ENCODE measurements at regions not wholly inside any gene's neighbourhood (a gene's known extent, or its start where the extent isn't known, plus 50 kb on each side); places are given as distances from the start of the nearest gene placed in this dataset.

DNA sequence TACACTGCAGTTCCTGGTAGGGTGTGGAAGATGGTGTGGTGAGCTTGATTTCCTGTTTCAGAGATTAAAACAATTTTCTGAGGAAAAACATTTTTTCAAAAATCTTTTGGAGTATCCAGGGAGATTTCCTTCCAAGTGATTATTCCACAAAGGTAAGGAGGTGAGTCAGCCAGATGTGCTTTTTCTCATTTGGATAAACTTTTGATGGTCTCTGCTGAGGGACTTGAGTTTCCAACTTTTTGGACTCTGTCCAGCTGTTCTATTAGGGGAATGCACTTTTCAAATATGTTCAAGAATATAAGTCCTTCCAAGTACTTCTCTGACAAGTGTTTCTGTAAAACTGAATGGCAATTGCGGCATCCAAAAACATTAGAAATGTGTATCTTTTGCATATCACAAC lies 628.8 kb upstream of the ADAMTS5 start:
- H3K4me3 ChIP-seq (ENCODE audit: insufficient read depth, low read depth, low read length) = no peak overlapping the region
- H3K9me3 Mint-ChIP-seq (ENCODE audit: unreplicated experiment) = no peaks in the 10 kb centered on the region
- H3K36me3 ChIP-seq (ENCODE audit: insufficient read depth, low read length) = no peaks in the 10 kb centered on the region
- H3K27ac ChIP-seq (ENCODE audit: low read depth, low read length) = no peak overlapping the region
- TF ChIP-seq, protein P1, sequence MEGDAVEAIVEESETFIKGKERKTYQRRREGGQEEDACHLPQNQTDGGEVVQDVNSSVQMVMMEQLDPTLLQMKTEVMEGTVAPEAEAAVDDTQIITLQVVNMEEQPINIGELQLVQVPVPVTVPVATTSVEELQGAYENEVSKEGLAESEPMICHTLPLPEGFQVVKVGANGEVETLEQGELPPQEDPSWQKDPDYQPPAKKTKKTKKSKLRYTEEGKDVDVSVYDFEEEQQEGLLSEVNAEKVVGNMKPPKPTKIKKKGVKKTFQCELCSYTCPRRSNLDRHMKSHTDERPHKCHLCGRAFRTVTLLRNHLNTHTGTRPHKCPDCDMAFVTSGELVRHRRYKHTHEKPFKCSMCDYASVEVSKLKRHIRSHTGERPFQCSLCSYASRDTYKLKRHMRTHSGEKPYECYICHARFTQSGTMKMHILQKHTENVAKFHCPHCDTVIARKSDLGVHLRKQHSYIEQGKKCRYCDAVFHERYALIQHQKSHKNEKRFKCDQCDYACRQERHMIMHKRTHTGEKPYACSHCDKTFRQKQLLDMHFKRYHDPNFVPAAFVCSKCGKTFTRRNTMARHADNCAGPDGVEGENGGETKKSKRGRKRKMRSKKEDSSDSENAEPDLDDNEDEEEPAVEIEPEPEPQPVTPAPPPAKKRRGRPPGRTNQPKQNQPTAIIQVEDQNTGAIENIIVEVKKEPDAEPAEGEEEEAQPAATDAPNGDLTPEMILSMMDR (IDR thresholded peaks at IDR 0.05; ENCODE audit: insufficient read depth, low read depth, low read length) = no peak
- TF ChIP-seq EZH2 (IDR thresholded peaks at IDR 0.05; ENCODE audit: insufficient read depth, low read length) = no peak
- H2AFZ ChIP-seq (ENCODE audit: low read depth, low read length) = no peak overlapping the region
- no peaks in the 10 kb centered on the region for H3K79me2 ChIP-seq (ENCODE audit: insufficient read depth, low read length)
- H3K27me3 Mint-ChIP-seq (ENCODE audit: low read depth, unreplicated experiment) = no peaks in the 10 kb centered on the region
- H3K4me1 ChIP-seq (ENCODE audit: insufficient read depth, low read length) = no peaks in the 10 kb centered on the region
- H3K4me2 ChIP-seq (ENCODE audit: low read length) = no peak overlapping the region
- H3K36me3 Mint-ChIP-seq (ENCODE audit: low read depth, unreplicated experiment) = no peaks in the 10 kb centered on the region
- no peak overlapping the region for H3K27ac Mint-ChIP-seq (ENCODE audit: unreplicated experiment)
- no peak overlapping the region for H3K9ac ChIP-seq (ENCODE audit: low read length)
- DNase-seq (ENCODE audit: low read depth) (no peak), FAIRE-seq (no peak)
- peaks cover 2% of the 10 kb centered on the region for H3K4me1 Mint-ChIP-seq (ENCODE audit: low read depth, unreplicated experiment)
- no peaks in the 10 kb centered on the region for H3K9me3 ChIP-seq (ENCODE audit: insufficient read depth, low read depth, low read length)
- H3K27me3 ChIP-seq (ENCODE audit: insufficient read depth, low read length) = no peaks in the 10 kb centered on the region
- H3K4me3 Mint-ChIP-seq (ENCODE audit: unreplicated experiment) = no peak overlapping the region
- H4K20me1 ChIP-seq (ENCODE audit: insufficient read depth, low read length) = no peaks in the 10 kb centered on the region

DNA sequence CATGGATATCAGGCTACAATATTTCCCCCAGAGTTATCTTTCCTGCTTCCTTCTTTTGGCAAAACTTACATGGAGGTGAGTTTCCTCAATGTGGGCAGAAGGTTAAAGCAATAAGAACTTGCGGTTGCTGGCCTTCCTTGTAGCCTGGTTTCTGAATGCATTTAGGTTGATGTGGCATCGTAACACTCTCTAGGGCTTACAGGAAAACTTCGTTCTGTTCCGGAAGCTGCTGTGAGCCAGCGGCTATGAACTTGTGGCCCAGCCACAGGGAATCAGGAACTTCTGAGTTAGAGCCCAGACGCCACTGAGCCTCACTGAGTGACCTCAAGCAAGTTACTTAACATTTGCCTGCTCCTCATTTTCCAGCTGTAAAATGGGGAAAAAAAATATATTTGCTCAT lies 623.4 kb upstream of the ADAMTS5 start:
- no peak overlapping the region for H3K9ac ChIP-seq (ENCODE audit: low read length)
- no peaks in the 10 kb centered on the region for H3K36me3 ChIP-seq (ENCODE audit: insufficient read depth, low read length)
- no peak overlapping the region for H3K4me2 ChIP-seq (ENCODE audit: low read length)
- no peak overlapping the region for H3K4me3 ChIP-seq (ENCODE audit: insufficient read depth, low read depth, low read length)
- no peaks in the 10 kb centered on the region for H4K20me1 ChIP-seq (ENCODE audit: insufficient read depth, low read length)
- TF ChIP-seq EZH2 (IDR thresholded peaks at IDR 0.05; ENCODE audit: insufficient read depth, low read length) = no peak
- TF ChIP-seq, protein P1 (IDR thresholded peaks at IDR 0.05; ENCODE audit: insufficient read depth, low read depth, low read length) = no peak
- H2AFZ ChIP-seq (ENCODE audit: low read depth, low read length) = no peak overlapping the region
- H3K9me3 Mint-ChIP-seq (ENCODE audit: unreplicated experiment) = no peaks in the 10 kb centered on the region
- no peaks in the 10 kb centered on the region for H3K27me3 ChIP-seq (ENCODE audit: insufficient read depth, low read length)
- no peak overlapping the region for H3K27ac Mint-ChIP-seq (ENCODE audit: unreplicated experiment)
- peaks cover 3% of the 10 kb centered on the region for H3K4me1 Mint-ChIP-seq (ENCODE audit: low read depth, unreplicated experiment)
- no peaks in the 10 kb centered on the region for H3K9me3 ChIP-seq (ENCODE audit: insufficient read depth, low read depth, low read length)
- no peaks in the 10 kb centered on the region for H3K4me1 ChIP-seq (ENCODE audit: insufficient read depth, low read length)
- no peaks in the 10 kb centered on the region for H3K79me2 ChIP-seq (ENCODE audit: insufficient read depth, low read length)
- no peak overlapping the region for H3K4me3 Mint-ChIP-seq (ENCODE audit: unreplicated experiment)
- no peak overlapping the region for H3K27ac ChIP-seq (ENCODE audit: low read depth, low read length)
- DNase-seq (ENCODE audit: low read depth) (no peak), FAIRE-seq (peak; percentile 39)
- H3K36me3 Mint-ChIP-seq (ENCODE audit: low read depth, unreplicated experiment) = no peaks in the 10 kb centered on the region
- H3K27me3 Mint-ChIP-seq (ENCODE audit: low read depth, unreplicated experiment) = no peaks in the 10 kb centered on the region

DNA sequence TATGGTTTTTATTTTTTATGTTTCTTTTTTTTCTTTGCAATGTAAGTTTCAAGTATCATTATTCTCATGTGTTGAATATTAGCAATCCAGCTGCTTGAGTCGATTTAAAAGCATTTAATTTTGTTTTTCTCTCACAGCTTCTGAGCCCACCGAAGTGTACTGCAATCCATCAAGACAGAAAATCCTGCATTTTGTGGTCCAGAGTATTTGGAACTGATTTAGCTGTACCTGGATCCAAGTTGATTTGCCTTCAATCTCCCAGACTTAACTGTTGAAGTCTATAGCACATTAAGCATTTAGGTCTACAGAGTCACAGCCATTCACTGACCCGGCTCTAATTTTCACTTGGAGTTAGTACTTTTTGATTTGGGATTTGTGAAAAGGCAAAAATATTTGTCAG lies 622.9 kb upstream of the ADAMTS5 start:
- Histone ChIP-seq H2AFZ (ENCODE audit: low read depth, low read length) (no peak overlapping the region), H4K20me1 (ENCODE audit: insufficient read depth, low read length) (no peaks in the 10 kb centered on the region), H3K4me3 (ENCODE audit: insufficient read depth, low read depth, low read length) (no peak overlapping the region), H3K9ac (ENCODE audit: low read length) (no peak overlapping the region), H3K4me2 (ENCODE audit: low read length) (no peak overlapping the region), H3K4me1 (ENCODE audit: insufficient read depth, low read length) (no peaks in the 10 kb centered on the region), H3K79me2 (ENCODE audit: insufficient read depth, low read length) (no peaks in the 10 kb centered on the region), H3K36me3 (ENCODE audit: insufficient read depth, low read length) (no peaks in the 10 kb centered on the region), H3K27me3 (ENCODE audit: insufficient read depth, low read length) (no peaks in the 10 kb centered on the region), H3K27ac (ENCODE audit: low read depth, low read length) (no peak overlapping the region), H3K9me3 (ENCODE audit: insufficient read depth, low read depth, low read length) (no peaks in the 10 kb centered on the region)
- no peak for DNase-seq (ENCODE audit: low read depth)
- TF ChIP-seq EZH2 (IDR thresholded peaks at IDR 0.05; ENCODE audit: insufficient read depth, low read length) = no peak
- TF ChIP-seq, protein P1 (IDR thresholded peaks at IDR 0.05; ENCODE audit: insufficient read depth, low read depth, low read length) = no peak
- Mint-ChIP-seq H3K4me3 (ENCODE audit: unreplicated experiment) (no peak overlapping the region), H3K27ac (ENCODE audit: unreplicated experiment) (no peak overlapping the region), H3K36me3 (ENCODE audit: low read depth, unreplicated experiment) (no peaks in the 10 kb centered on the region), H3K9me3 (ENCODE audit: unreplicated experiment) (no peaks in the 10 kb centered on the region), H3K4me1 (ENCODE audit: low read depth, unreplicated experiment) (peaks cover 3% of the 10 kb centered on the region), H3K27me3 (ENCODE audit: low read depth, unreplicated experiment) (no peaks in the 10 kb centered on the region)
- FAIRE-seq = no peak
